BJ (cell line): ENCODE measurements at regions not wholly inside any gene's neighbourhood (a gene's known extent, or its start where the extent isn't known, plus 50 kb on each side); places are given as distances from the start of the nearest gene placed in this dataset.

Experiments used
- CTCF ChIA-PET: fragments of 350-600 bp; formaldehyde crosslinking; extraction: SDS; loops from one replicate; lab custom pipeline; 2021; ENCODE audit warnings: antibody characterized with exemption, inconsistent platforms; lab: Yijun Ruan, JAX
- POLR2A ChIA-PET: fragments of 300-600 bp; sonication (Branson Sonifier 250); formaldehyde crosslinking; extraction: SDS; loops from one replicate; lab custom pipeline; 2021; ENCODE audit warnings: antibody characterized with exemption; lab: Charles Lee
- DNase-seq: peaks from one replicate; pipeline ENCODE4 v3.0.0-alpha.2; 2011; ENCODE audit warnings: low read depth
- H3K27me3 ChIP-seq: 2 replicates; pipeline ENCODE4 v1.6.0; 2011; ENCODE audit warnings: low read length; ENCODE audit not compliant: control insufficient read depth, insufficient read depth
- H3K36me3 ChIP-seq: 2 replicates; pipeline ENCODE4 v1.5.1; 2011; ENCODE audit warnings: low read length; ENCODE audit not compliant: control insufficient read depth, insufficient read depth
- H3K4me3 ChIP-seq: 2 replicates; pipeline ENCODE4 v1.5.1; 2011; ENCODE audit warnings: low read depth, mild to moderate bottlenecking, control low read depth, low read length
- TF ChIP-seq, protein P1 (sequence below): IDR thresholded peaks from 2 replicates; pipeline ENCODE4 v1.5.1; 2011; ENCODE audit warnings: low read depth, mild to moderate bottlenecking, control low read depth, inconsistent platforms, low read length, moderate library complexity; ENCODE audit not compliant: insufficient read depth

GRCh38 chr1:229037806-229038405 is 233.0 kb upstream of the RAB4A start:
- H3K36me3 ChIP-seq: no peaks in the 10 kb centered on the region
- no peak for DNase-seq
- CTCF ChIA-PET: interaction anchor here (0.7 kb wide), 1 partner anchor 8 kb away, joined by 3 read pairs; no protein-coding TSS in a partner anchor
- TF ChIP-seq, protein P1, sequence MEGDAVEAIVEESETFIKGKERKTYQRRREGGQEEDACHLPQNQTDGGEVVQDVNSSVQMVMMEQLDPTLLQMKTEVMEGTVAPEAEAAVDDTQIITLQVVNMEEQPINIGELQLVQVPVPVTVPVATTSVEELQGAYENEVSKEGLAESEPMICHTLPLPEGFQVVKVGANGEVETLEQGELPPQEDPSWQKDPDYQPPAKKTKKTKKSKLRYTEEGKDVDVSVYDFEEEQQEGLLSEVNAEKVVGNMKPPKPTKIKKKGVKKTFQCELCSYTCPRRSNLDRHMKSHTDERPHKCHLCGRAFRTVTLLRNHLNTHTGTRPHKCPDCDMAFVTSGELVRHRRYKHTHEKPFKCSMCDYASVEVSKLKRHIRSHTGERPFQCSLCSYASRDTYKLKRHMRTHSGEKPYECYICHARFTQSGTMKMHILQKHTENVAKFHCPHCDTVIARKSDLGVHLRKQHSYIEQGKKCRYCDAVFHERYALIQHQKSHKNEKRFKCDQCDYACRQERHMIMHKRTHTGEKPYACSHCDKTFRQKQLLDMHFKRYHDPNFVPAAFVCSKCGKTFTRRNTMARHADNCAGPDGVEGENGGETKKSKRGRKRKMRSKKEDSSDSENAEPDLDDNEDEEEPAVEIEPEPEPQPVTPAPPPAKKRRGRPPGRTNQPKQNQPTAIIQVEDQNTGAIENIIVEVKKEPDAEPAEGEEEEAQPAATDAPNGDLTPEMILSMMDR: no peak
- POLR2A ChIA-PET: no interaction called here
- 0 out of 2 replicates have a peak, but pooled peaks cover 1% of the 10 kb centered on the region for H3K27me3 ChIP-seq
- no peak overlapping the region for H3K4me3 ChIP-seq

GRCh38 chr1:229040630-229041358 is 230.1 kb upstream of the RAB4A start:
- Histone ChIP-seq H3K36me3 (no peaks in the 10 kb centered on the region), H3K4me3 (no peak overlapping the region), H3K27me3 (0 out of 2 replicates have a peak, but pooled peaks cover 1% of the 10 kb centered on the region)
- DNase-seq: no peak
- CTCF ChIA-PET: no interaction called here
- TF ChIP-seq, protein P1: no peak
- POLR2A ChIA-PET: no interaction called here

- no peak overlapping the region for H3K4me3 ChIP-seq
- H3K27me3 ChIP-seq: peaks cover 5% of the 10 kb centered on the region; the same call in 1 of the 2 replicates
- H3K36me3 ChIP-seq: no peaks in the 10 kb centered on the region
- POLR2A ChIA-PET: no interaction called here
- CTCF ChIA-PET: no interaction called here
- DNase-seq: no peak
- TF ChIP-seq, protein P1: no peak
These were observed 229.0 kb upstream of the RAB4A start for GRCh38 chr1:229041946-229042345.

GRCh38 chr1:229042482-229042881 is 228.4 kb upstream of the RAB4A start:
- Histone ChIP-seq H3K27me3 (peaks cover 5% of the 10 kb centered on the region; the same call in 1 of the 2 replicates), H3K4me3 (no peak overlapping the region), H3K36me3 (no peaks in the 10 kb centered on the region)
- no peak for DNase-seq
- CTCF ChIA-PET: no interaction called here
- POLR2A ChIA-PET: no interaction called here
- TF ChIP-seq, protein P1: no peak

DNA sequence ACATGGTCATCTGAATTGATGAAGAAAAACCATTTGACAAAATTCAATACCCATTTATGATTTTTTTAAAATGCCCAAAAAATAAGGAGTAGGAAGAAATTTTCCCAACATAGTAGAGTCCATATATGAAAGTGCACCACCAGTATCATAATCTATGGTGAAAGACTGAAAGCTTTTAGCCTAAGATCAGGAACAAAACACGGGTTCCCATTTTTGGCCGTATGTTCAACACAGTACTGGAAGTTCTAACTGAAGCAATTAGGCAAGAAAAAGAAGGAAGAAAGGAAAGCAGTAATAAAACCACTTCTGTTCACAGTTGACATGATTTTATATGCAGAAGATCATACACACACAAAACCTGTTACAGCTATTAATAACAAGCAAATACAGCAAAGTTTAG is 227.8 kb upstream of the RAB4A start:
- ChIA-PET CTCF (no interaction called here), POLR2A (no interaction called here)
- no peaks in the 10 kb centered on the region for H3K36me3 ChIP-seq
- DNase-seq: no peak
- H3K4me3 ChIP-seq: no peak overlapping the region
- peaks cover 4% of the 10 kb centered on the region; the same call in 1 of the 2 replicates for H3K27me3 ChIP-seq
- TF ChIP-seq, protein P1: no peak
